GM23338 (cell line): ENCODE measurements at regions not wholly inside any gene's neighbourhood (a gene's known extent, or its start where the extent isn't known, plus 50 kb on each side); places are given as distances from the start of the nearest gene placed in this dataset.
A peak's percentile ranks its signal among the peaks of the same experiment; 100 is the strongest.

Source experiments
- ATAC-seq: fragments of 200-7000 bp; cut with Tn5 transposase; 3 replicates; pipeline ENCODE4 v1.9.1; 2020
- DNase-seq: peaks from one replicate; pipeline ENCODE4 v3.0.0-alpha.2; 2015; ENCODE audit warnings: low spot score
- H2AFZ ChIP-seq: fragments of 200-600 bp; sonication (generic); 2 replicates; pipeline ENCODE4 v1.8.0; 2016; ENCODE audit warnings: antibody characterized with exemption, mild to moderate bottlenecking, moderate library complexity
- H3F3A ChIP-seq: fragments of 200-600 bp; sonication (generic); replicated peaks from 2 replicates; pipeline ENCODE4 v1.8.0; 2017; ENCODE audit warnings: antibody characterized with exemption, mixed run types, low read depth
- H3K27ac ChIP-seq: fragments of 200-600 bp; sonication (generic); 2 replicates; pipeline ENCODE4 v1.6.1; 2016; ENCODE audit warnings: low read depth
- H3K27me3 ChIP-seq: fragments of 200-600 bp; sonication (generic); 2 replicates; pipeline ENCODE4 v1.8.0; 2016; ENCODE audit warnings: mild to moderate bottlenecking, mixed run types, moderate library complexity; ENCODE audit not compliant: insufficient read depth
- H3K36me3 ChIP-seq: fragments of 200-600 bp; sonication (generic); 2 replicates; pipeline ENCODE4 v1.8.0; 2016; ENCODE audit warnings: mild to moderate bottlenecking; ENCODE audit not compliant: insufficient read depth
- H3K4me1 ChIP-seq: fragments of 200-600 bp; sonication (generic); 2 replicates; pipeline ENCODE4 v1.8.0; 2016; ENCODE audit warnings: mild to moderate bottlenecking, moderate library complexity; ENCODE audit not compliant: insufficient read depth
- H3K4me2 ChIP-seq: fragments of 200-600 bp; sonication (generic); 2 replicates; pipeline ENCODE4 v1.7.1; 2017; ENCODE audit warnings: mixed run types
- H3K4me3 ChIP-seq: fragments of 200-600 bp; sonication (generic); 2 replicates; pipeline ENCODE4 v1.6.1; 2016; ENCODE audit warnings: mixed run types
- H3K79me2 ChIP-seq: fragments of 200-600 bp; sonication (generic); replicated peaks from 2 replicates; pipeline ENCODE4 v1.8.0; 2017; ENCODE audit warnings: mild to moderate bottlenecking; ENCODE audit not compliant: insufficient read depth
- H3K9me2 ChIP-seq: fragments of 200-600 bp; sonication (generic); 2 replicates; pipeline ENCODE4 v1.8.0; 2017; ENCODE audit not compliant: insufficient read depth
- H4K20me1 ChIP-seq: fragments of 200-600 bp; sonication (generic); replicated peaks from 2 replicates; pipeline ENCODE4 v1.8.0; 2017; ENCODE audit warnings: mild to moderate bottlenecking; ENCODE audit not compliant: insufficient read depth
- H3K27ac Mint-ChIP-seq: 2 replicates; pipeline ENCODE4 v1.8.0; 2020; ENCODE audit warnings: inconsistent platforms, mild to moderate bottlenecking, moderate library complexity, mixed read lengths
- H3K27me3 Mint-ChIP-seq: 3 replicates; pipeline ENCODE4 v1.8.0; 2022; ENCODE audit warnings: low read depth, mild to moderate bottlenecking, moderate library complexity, mixed read lengths, inconsistent platforms; ENCODE audit not compliant: insufficient read depth, poor library complexity
- H3K36me3 Mint-ChIP-seq: 3 replicates; pipeline ENCODE4 v1.8.0; 2021; ENCODE audit warnings: low read depth, mild to moderate bottlenecking, inconsistent platforms, moderate library complexity, mixed read lengths
- H3K4me1 Mint-ChIP-seq: 3 replicates; pipeline ENCODE4 v1.8.0; 2020; ENCODE audit warnings: mild to moderate bottlenecking, inconsistent platforms, mixed read lengths
- H3K4me3 Mint-ChIP-seq: 3 replicates; pipeline ENCODE4 v1.8.0; 2021; ENCODE audit warnings: moderate library complexity, mild to moderate bottlenecking, inconsistent platforms, mixed read lengths
- H3K9me3 Mint-ChIP-seq: 3 replicates; pipeline ENCODE4 v1.8.0; 2020; ENCODE audit warnings: moderate library complexity, mild to moderate bottlenecking, inconsistent platforms, mixed read lengths
- CTCF ChIP-seq, 2 experiments: fragments of 200-600 bp in 1 of 2; sonication (generic) in 1 of 2; conservative IDR thresholded peaks; 2 replicates each; pipeline versions ENCODE4 v1.5.1 to v1.6.1; 2016 to 2017; ENCODE audit warnings: antibody characterized with exemption in 2 of 2, low read depth in 2 of 2, mild to moderate bottlenecking in 2 of 2, moderate library complexity in 1 of 2
- ETS1 ChIP-seq: IDR thresholded peaks from 2 replicates; pipeline ENCODE4 v1.6.1; 2016; ENCODE audit warnings: antibody characterized with exemption
- EZH2phosphoT487 ChIP-seq: fragments of 200-600 bp; sonication (generic); IDR thresholded peaks from one replicate; pipeline ENCODE4 v1.8.1; 2018; ENCODE audit warnings: antibody characterized with exemption; ENCODE audit not compliant: unreplicated experiment
- JUNB ChIP-seq: IDR thresholded peaks from one replicate; pipeline ENCODE4 v1.6.1; 2016; ENCODE audit warnings: antibody characterized with exemption; ENCODE audit not compliant: unreplicated experiment
- NANOG ChIP-seq: IDR thresholded peaks from 2 replicates; pipeline ENCODE4 v1.6.1; 2016; ENCODE audit warnings: antibody characterized with exemption, borderline replicate concordance
- REST ChIP-seq: IDR thresholded peaks from one replicate; pipeline ENCODE4 v1.6.1; 2018; ENCODE audit warnings: antibody characterized with exemption; ENCODE audit not compliant: unreplicated experiment
- ZNF462 ChIP-seq: fragments of 250-450 bp; sonication (Bioruptor Pico); IDR thresholded peaks from 2 replicates; pipeline ENCODE4 v1.5.0; 2020; ENCODE audit warnings: mild to moderate bottlenecking, moderate library complexity

- TF ChIP-seq CTCF (conservative IDR thresholded peaks at IDR 0.05; ENCODE audit: low read depth in 2 of 2) (no peak), NANOG (no peak), JUNB (no peak), REST (no peak), ETS1 (no peak), EZH2phosphoT487 (no peak)
Observed at GRCh38 chr3:167114619-167115018, 265.5 kb downstream of the ZBBX start (continued).

GRCh38 chr3:167113035-167113830, 266.9 kb downstream of the ZBBX start:
- Histone ChIP-seq H3K9me2 (no peaks in the 10 kb centered on the region), H2AFZ (peak overlapping the region; percentile 56; the same call in 1 of the 2 replicates), H3F3A (no peaks in the 10 kb centered on the region), H3K4me1 (peaks cover 5% of the 10 kb centered on the region; the same call in 1 of the 2 replicates), H3K36me3 (no peaks in the 10 kb centered on the region), H3K4me3 (no peak overlapping the region), H4K20me1 (no peaks in the 10 kb centered on the region), H3K79me2 (no peaks in the 10 kb centered on the region), H3K27ac (no peak overlapping the region), H3K4me2 (no peak overlapping the region), H3K27me3 (no peaks in the 10 kb centered on the region)
- H3K27ac Mint-ChIP-seq, result peak overlapping the region; percentile 1; the same call in 1 of the 2 replicates
- H3K27me3 Mint-ChIP-seq, result peaks cover 2% of the 10 kb centered on the region
- H3K4me1 Mint-ChIP-seq, result peaks cover 16% of the 10 kb centered on the region
- H3K4me3 Mint-ChIP-seq, result no peak overlapping the region
- no peaks in the 10 kb centered on the region for H3K9me3 Mint-ChIP-seq
- no peaks in the 10 kb centered on the region for H3K36me3 Mint-ChIP-seq
- no peak for DNase-seq
- no peak for ATAC-seq
- no peak for TF ChIP-seq ZNF462 (CRISPR knock-in tag)
- TF ChIP-seq ETS1, result no peak
